Natural killer cell treated with Interleukin-12 subunit alpha and Interleukin-12 subunit beta and Interleukin-15 and Interleukin-18, amount 100 ng/mL, for 72 hours (primary cell): ENCODE measurements at regions not wholly inside any gene's neighbourhood (a gene's known extent, or its start where the extent isn't known, plus 50 kb on each side); places are given as distances from the start of the nearest gene placed in this dataset.
A peak's percentile ranks its signal among the peaks of the same experiment; 100 is the strongest.

Experiments used
- ATAC-seq, 2 donors: fragments of 150-1000 bp; cut with Tn5 transposase in 1 of 2; sonication (Bioruptor Pico), chemical (Tn5 transposase) in 1 of 2; 2 replicates each; pipeline ENCODE4 v1.10.0; 2021
- DNase-seq: peaks from one replicate; pipeline ENCODE4 v3.0.0; 2022; ENCODE audit warnings: low spot score
- H3K27ac Mint-ChIP-seq, 2 donors: 1 replicate in 1 of 2; 2 replicates in 1 of 2; pipeline ENCODE4 v1.8.0; 2022; ENCODE audit warnings: mixed read lengths in 2 of 2, mild to moderate bottlenecking in 1 of 2, moderate library complexity in 1 of 2
- H3K27me3 Mint-ChIP-seq, 2 donors: 1 replicate in 1 of 2; 2 replicates in 1 of 2; pipeline ENCODE4 v1.8.0; 2022; ENCODE audit warnings: mixed read lengths in 2 of 2
- H3K36me3 Mint-ChIP-seq: one replicate; pipeline ENCODE4 v1.8.0; 2022; ENCODE audit warnings: mixed read lengths
- H3K4me1 Mint-ChIP-seq, 2 donors: 1 replicate in 1 of 2; 2 replicates in 1 of 2; pipeline ENCODE4 v1.8.0; 2022; ENCODE audit warnings: low read depth in 2 of 2, mixed read lengths in 2 of 2, mild to moderate bottlenecking in 1 of 2
- H3K4me3 Mint-ChIP-seq: one replicate; pipeline ENCODE4 v1.8.0; 2022; ENCODE audit warnings: mixed read lengths
- H3K9me3 Mint-ChIP-seq: 2 replicates; pipeline ENCODE4 v1.8.0; 2022; ENCODE audit warnings: mixed read lengths

GRCh38 chr22:48756146-48757111, 1071.2 kb downstream of the BRD1 start:
- H3K27me3 Mint-ChIP-seq: peaks cover 8 to 22% of the 10 kb centered on the region in 2 donors
- no peaks in the 10 kb centered on the region for H3K4me1 Mint-ChIP-seq
- H3K27ac Mint-ChIP-seq: no peak overlapping the region
- H3K36me3 Mint-ChIP-seq: no peaks in the 10 kb centered on the region
- DNase-seq: peak; percentile 44
- H3K9me3 Mint-ChIP-seq: no peaks in the 10 kb centered on the region
- no peak overlapping the region for H3K4me3 Mint-ChIP-seq
- no peak for ATAC-seq

GRCh38 chr22:48755059-48755949, 1072.4 kb downstream of the BRD1 start:
- Mint-ChIP-seq H3K9me3 (no peaks in the 10 kb centered on the region), H3K27ac (no peak overlapping the region), H3K27me3 (peaks cover 5 to 11% of the 10 kb centered on the region in 2 donors), H3K36me3 (no peaks in the 10 kb centered on the region), H3K4me1 (no peaks in the 10 kb centered on the region), H3K4me3 (no peak overlapping the region)
- DNase-seq: peak; percentile 46
- no peak for ATAC-seq

GRCh38 chr22:48754611-48755058, 1073.0 kb downstream of the BRD1 start:
- H3K27me3 Mint-ChIP-seq: peaks cover 4 to 5% of the 10 kb centered on the region in 2 donors
- no peaks in the 10 kb centered on the region for H3K36me3 Mint-ChIP-seq
- ATAC-seq (no peak), DNase-seq (peak; percentile 54)
- H3K27ac Mint-ChIP-seq: no peak overlapping the region
- no peaks in the 10 kb centered on the region for H3K4me1 Mint-ChIP-seq
- no peak overlapping the region for H3K4me3 Mint-ChIP-seq
- no peaks in the 10 kb centered on the region for H3K9me3 Mint-ChIP-seq

- Mint-ChIP-seq H3K4me1 (no peaks in the 10 kb centered on the region), H3K4me3 (no peak overlapping the region), H3K9me3 (no peaks in the 10 kb centered on the region), H3K27me3 (peaks cover 0 to 2% of the 10 kb centered on the region in 2 donors), H3K27ac (no peak overlapping the region), H3K36me3 (no peaks in the 10 kb centered on the region)
- DNase-seq (peak; percentile 55), ATAC-seq (no peak)
Measured at GRCh38 chr22:48753752-48754517, 1073.7 kb downstream of the BRD1 start.

GRCh38 chr22:48753381-48753730, 1074.3 kb downstream of the BRD1 start:
- H3K9me3 Mint-ChIP-seq: no peaks in the 10 kb centered on the region
- H3K27ac Mint-ChIP-seq: no peak overlapping the region
- peaks cover 0 to 2% of the 10 kb centered on the region in 2 donors for H3K27me3 Mint-ChIP-seq
- no peaks in the 10 kb centered on the region for H3K4me1 Mint-ChIP-seq
- peak; percentile 54 for DNase-seq
- H3K4me3 Mint-ChIP-seq: no peak overlapping the region
- no peaks in the 10 kb centered on the region for H3K36me3 Mint-ChIP-seq
- ATAC-seq: no peak

- no peak for ATAC-seq
Measured at GRCh38 chr22:48752451-48753380, 1075.0 kb downstream of the BRD1 start.

GRCh38 chr22:48751539-48752437, 1075.9 kb downstream of the BRD1 start:
- H3K4me1 Mint-ChIP-seq: no peaks in the 10 kb centered on the region
- H3K36me3 Mint-ChIP-seq: no peaks in the 10 kb centered on the region
- no peak for DNase-seq
- H3K9me3 Mint-ChIP-seq: no peaks in the 10 kb centered on the region
- H3K4me3 Mint-ChIP-seq: no peak overlapping the region
- no peak for ATAC-seq
- H3K27me3 Mint-ChIP-seq: no peaks in the 10 kb centered on the region
- H3K27ac Mint-ChIP-seq: no peak overlapping the region

More at GRCh38 chr22:48752451-48753380, 1075.0 kb downstream of the BRD1 start:
- Mint-ChIP-seq H3K36me3 (no peaks in the 10 kb centered on the region), H3K4me1 (no peaks in the 10 kb centered on the region), H3K27ac (no peak overlapping the region), H3K27me3 (no peaks in the 10 kb centered on the region), H3K9me3 (no peaks in the 10 kb centered on the region), H3K4me3 (no peak overlapping the region)
- peak; percentile 51 for DNase-seq

GRCh38 chr22:48750826-48751440, 1076.7 kb downstream of the BRD1 start:
- Mint-ChIP-seq H3K27me3 (no peaks in the 10 kb centered on the region), H3K36me3 (no peaks in the 10 kb centered on the region), H3K4me3 (no peak overlapping the region), H3K9me3 (no peaks in the 10 kb centered on the region), H3K27ac (no peak overlapping the region), H3K4me1 (no peaks in the 10 kb centered on the region)
- DNase-seq (peak; percentile 41), ATAC-seq (no peak)

GRCh38 chr22:48750282-48750681, 1077.4 kb downstream of the BRD1 start:
- DNase-seq: no peak
- Mint-ChIP-seq H3K9me3 (no peaks in the 10 kb centered on the region), H3K4me3 (no peak overlapping the region), H3K36me3 (no peaks in the 10 kb centered on the region), H3K27me3 (no peaks in the 10 kb centered on the region), H3K27ac (no peak overlapping the region), H3K4me1 (no peaks in the 10 kb centered on the region)
- ATAC-seq: no peak

- ATAC-seq (no peak), DNase-seq (no peak)
- H3K36me3 Mint-ChIP-seq: no peaks in the 10 kb centered on the region
- no peak overlapping the region for H3K27ac Mint-ChIP-seq
- H3K4me3 Mint-ChIP-seq: no peak overlapping the region
- no peaks in the 10 kb centered on the region for H3K9me3 Mint-ChIP-seq
- H3K27me3 Mint-ChIP-seq: no peaks in the 10 kb centered on the region
- H3K4me1 Mint-ChIP-seq: no peaks in the 10 kb centered on the region
Measured at GRCh38 chr22:48749555-48750227, 1078.0 kb downstream of the BRD1 start.

GRCh38 chr22:48748860-48749554, 1078.7 kb downstream of the BRD1 start:
- no peak for ATAC-seq
- Mint-ChIP-seq H3K9me3 (no peaks in the 10 kb centered on the region), H3K4me1 (no peaks in the 10 kb centered on the region), H3K27ac (no peak overlapping the region), H3K36me3 (no peaks in the 10 kb centered on the region), H3K27me3 (no peaks in the 10 kb centered on the region), H3K4me3 (no peak overlapping the region)
- no peak for DNase-seq
